GM23338 (cell line): ENCODE measurements at regions not wholly inside any gene's neighbourhood (a gene's known extent, or its start where the extent isn't known, plus 50 kb on each side); places are given as distances from the start of the nearest gene placed in this dataset.
"Not testable (repeated sequence)": the region's sequence is repeated elsewhere in the genome, so short reads cannot be mapped to it uniquely, and the experiment has no call there.

Experiments used
- ATAC-seq: fragments of 200-7000 bp; cut with Tn5 transposase; 3 replicates; pipeline ENCODE4 v1.9.1; 2020
- DNase-seq: peaks from one replicate; pipeline ENCODE4 v3.0.0-alpha.2; 2015; ENCODE audit warnings: low spot score
- H2AFZ ChIP-seq: fragments of 200-600 bp; sonication (generic); 2 replicates; pipeline ENCODE4 v1.8.0; 2016; ENCODE audit warnings: antibody characterized with exemption, mild to moderate bottlenecking, moderate library complexity
- H3F3A ChIP-seq: fragments of 200-600 bp; sonication (generic); replicated peaks from 2 replicates; pipeline ENCODE4 v1.8.0; 2017; ENCODE audit warnings: antibody characterized with exemption, mixed run types, low read depth
- H3K27ac ChIP-seq: fragments of 200-600 bp; sonication (generic); 2 replicates; pipeline ENCODE4 v1.6.1; 2016; ENCODE audit warnings: low read depth
- H3K27me3 ChIP-seq: fragments of 200-600 bp; sonication (generic); 2 replicates; pipeline ENCODE4 v1.8.0; 2016; ENCODE audit warnings: mild to moderate bottlenecking, mixed run types, moderate library complexity; ENCODE audit not compliant: insufficient read depth
- H3K36me3 ChIP-seq: fragments of 200-600 bp; sonication (generic); 2 replicates; pipeline ENCODE4 v1.8.0; 2016; ENCODE audit warnings: mild to moderate bottlenecking; ENCODE audit not compliant: insufficient read depth
- H3K4me1 ChIP-seq: fragments of 200-600 bp; sonication (generic); 2 replicates; pipeline ENCODE4 v1.8.0; 2016; ENCODE audit warnings: mild to moderate bottlenecking, moderate library complexity; ENCODE audit not compliant: insufficient read depth
- H3K4me2 ChIP-seq: fragments of 200-600 bp; sonication (generic); 2 replicates; pipeline ENCODE4 v1.7.1; 2017; ENCODE audit warnings: mixed run types
- H3K4me3 ChIP-seq: fragments of 200-600 bp; sonication (generic); 2 replicates; pipeline ENCODE4 v1.6.1; 2016; ENCODE audit warnings: mixed run types
- H3K79me2 ChIP-seq: fragments of 200-600 bp; sonication (generic); replicated peaks from 2 replicates; pipeline ENCODE4 v1.8.0; 2017; ENCODE audit warnings: mild to moderate bottlenecking; ENCODE audit not compliant: insufficient read depth
- H3K9me2 ChIP-seq: fragments of 200-600 bp; sonication (generic); 2 replicates; pipeline ENCODE4 v1.8.0; 2017; ENCODE audit not compliant: insufficient read depth
- H4K20me1 ChIP-seq: fragments of 200-600 bp; sonication (generic); replicated peaks from 2 replicates; pipeline ENCODE4 v1.8.0; 2017; ENCODE audit warnings: mild to moderate bottlenecking; ENCODE audit not compliant: insufficient read depth
- H3K27ac Mint-ChIP-seq: 2 replicates; pipeline ENCODE4 v1.8.0; 2020; ENCODE audit warnings: inconsistent platforms, mild to moderate bottlenecking, moderate library complexity, mixed read lengths
- H3K27me3 Mint-ChIP-seq: 3 replicates; pipeline ENCODE4 v1.8.0; 2022; ENCODE audit warnings: low read depth, mild to moderate bottlenecking, moderate library complexity, mixed read lengths, inconsistent platforms; ENCODE audit not compliant: insufficient read depth, poor library complexity
- H3K36me3 Mint-ChIP-seq: 3 replicates; pipeline ENCODE4 v1.8.0; 2021; ENCODE audit warnings: low read depth, mild to moderate bottlenecking, inconsistent platforms, moderate library complexity, mixed read lengths
- H3K4me1 Mint-ChIP-seq: 3 replicates; pipeline ENCODE4 v1.8.0; 2020; ENCODE audit warnings: mild to moderate bottlenecking, inconsistent platforms, mixed read lengths
- H3K4me3 Mint-ChIP-seq: 3 replicates; pipeline ENCODE4 v1.8.0; 2021; ENCODE audit warnings: moderate library complexity, mild to moderate bottlenecking, inconsistent platforms, mixed read lengths
- H3K9me3 Mint-ChIP-seq: 3 replicates; pipeline ENCODE4 v1.8.0; 2020; ENCODE audit warnings: moderate library complexity, mild to moderate bottlenecking, inconsistent platforms, mixed read lengths
- CREB1 ChIP-seq: fragments of 250-450 bp; sonication (Bioruptor Pico); IDR thresholded peaks from 2 replicates; pipeline ENCODE4 v1.5.0; 2020; ENCODE audit warnings: low read depth, mild to moderate bottlenecking, moderate library complexity
- EZH2 ChIP-seq: fragments of 200-600 bp; sonication (generic); IDR thresholded peaks from one replicate; pipeline ENCODE4 v1.8.0; 2017; ENCODE audit warnings: antibody characterized with exemption, mild to moderate bottlenecking, low read depth; ENCODE audit not compliant: unreplicated experiment
- EZH2phosphoT487 ChIP-seq: fragments of 200-600 bp; sonication (generic); IDR thresholded peaks from one replicate; pipeline ENCODE4 v1.8.1; 2018; ENCODE audit warnings: antibody characterized with exemption; ENCODE audit not compliant: unreplicated experiment
- JUNB ChIP-seq: IDR thresholded peaks from one replicate; pipeline ENCODE4 v1.6.1; 2016; ENCODE audit warnings: antibody characterized with exemption; ENCODE audit not compliant: unreplicated experiment
- NANOG ChIP-seq: IDR thresholded peaks from 2 replicates; pipeline ENCODE4 v1.6.1; 2016; ENCODE audit warnings: antibody characterized with exemption, borderline replicate concordance
- STAT1 ChIP-seq: IDR thresholded peaks from one replicate; pipeline ENCODE4 v1.6.1; 2016; ENCODE audit warnings: antibody characterized with exemption; ENCODE audit not compliant: unreplicated experiment
- ZNF114 ChIP-seq: fragments of 250-450 bp; sonication (Bioruptor Pico); IDR thresholded peaks from 2 replicates; pipeline ENCODE4 v1.5.0; 2020; ENCODE audit warnings: mild to moderate bottlenecking, moderate library complexity
- ZNF331 ChIP-seq: fragments of 250-450 bp; sonication (Bioruptor Pico); IDR thresholded peaks from 2 replicates; pipeline ENCODE4 v1.5.0; 2020; ENCODE audit warnings: low read depth, mild to moderate bottlenecking, moderate library complexity
- TF ChIP-seq, protein P1 (sequence below): IDR thresholded peaks from one replicate; pipeline ENCODE4 v1.6.1; 2018; ENCODE audit warnings: antibody characterized with exemption; ENCODE audit not compliant: unreplicated experiment
- TF ChIP-seq, protein P2 (sequence below), 2 experiments: fragments of 200-600 bp in 1 of 2; sonication (generic) in 1 of 2; conservative IDR thresholded peaks; 2 replicates each; pipeline versions ENCODE4 v1.5.1 to v1.6.1; 2016 to 2017; ENCODE audit warnings: antibody characterized with exemption in 2 of 2, low read depth in 2 of 2, mild to moderate bottlenecking in 2 of 2, moderate library complexity in 1 of 2

DNA sequence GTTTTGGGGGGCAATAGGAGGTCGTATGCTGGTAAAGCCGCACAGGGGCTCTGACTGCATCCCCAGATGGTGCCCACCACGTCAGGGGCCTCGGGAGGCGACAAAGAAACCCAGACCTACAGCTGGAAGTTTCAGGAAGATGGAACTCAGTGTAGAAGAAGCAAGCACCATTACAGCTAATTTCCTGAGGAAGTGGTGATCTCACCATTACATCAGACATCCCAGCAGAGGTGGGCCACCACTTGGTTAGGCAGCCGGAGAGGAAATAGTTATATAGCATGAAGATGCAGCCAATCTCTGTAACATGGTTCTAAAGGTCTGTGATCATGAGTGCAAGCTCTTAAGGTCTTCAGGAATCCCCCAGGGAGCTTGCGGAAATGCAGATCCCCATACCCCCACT lies 127.3 kb upstream of the PCBD1 start (continued):
- TF ChIP-seq ZNF114 (CRISPR knock-in tag) (no peak), STAT1 (no peak), NANOG (no peak), JUNB (no peak), EZH2phosphoT487 (no peak), CREB1 (CRISPR knock-in tag) (no peak), EZH2 (no peak)
- TF ChIP-seq, protein P1, sequence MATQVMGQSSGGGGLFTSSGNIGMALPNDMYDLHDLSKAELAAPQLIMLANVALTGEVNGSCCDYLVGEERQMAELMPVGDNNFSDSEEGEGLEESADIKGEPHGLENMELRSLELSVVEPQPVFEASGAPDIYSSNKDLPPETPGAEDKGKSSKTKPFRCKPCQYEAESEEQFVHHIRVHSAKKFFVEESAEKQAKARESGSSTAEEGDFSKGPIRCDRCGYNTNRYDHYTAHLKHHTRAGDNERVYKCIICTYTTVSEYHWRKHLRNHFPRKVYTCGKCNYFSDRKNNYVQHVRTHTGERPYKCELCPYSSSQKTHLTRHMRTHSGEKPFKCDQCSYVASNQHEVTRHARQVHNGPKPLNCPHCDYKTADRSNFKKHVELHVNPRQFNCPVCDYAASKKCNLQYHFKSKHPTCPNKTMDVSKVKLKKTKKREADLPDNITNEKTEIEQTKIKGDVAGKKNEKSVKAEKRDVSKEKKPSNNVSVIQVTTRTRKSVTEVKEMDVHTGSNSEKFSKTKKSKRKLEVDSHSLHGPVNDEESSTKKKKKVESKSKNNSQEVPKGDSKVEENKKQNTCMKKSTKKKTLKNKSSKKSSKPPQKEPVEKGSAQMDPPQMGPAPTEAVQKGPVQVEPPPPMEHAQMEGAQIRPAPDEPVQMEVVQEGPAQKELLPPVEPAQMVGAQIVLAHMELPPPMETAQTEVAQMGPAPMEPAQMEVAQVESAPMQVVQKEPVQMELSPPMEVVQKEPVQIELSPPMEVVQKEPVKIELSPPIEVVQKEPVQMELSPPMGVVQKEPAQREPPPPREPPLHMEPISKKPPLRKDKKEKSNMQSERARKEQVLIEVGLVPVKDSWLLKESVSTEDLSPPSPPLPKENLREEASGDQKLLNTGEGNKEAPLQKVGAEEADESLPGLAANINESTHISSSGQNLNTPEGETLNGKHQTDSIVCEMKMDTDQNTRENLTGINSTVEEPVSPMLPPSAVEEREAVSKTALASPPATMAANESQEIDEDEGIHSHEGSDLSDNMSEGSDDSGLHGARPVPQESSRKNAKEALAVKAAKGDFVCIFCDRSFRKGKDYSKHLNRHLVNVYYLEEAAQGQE, result no peak

DNA sequence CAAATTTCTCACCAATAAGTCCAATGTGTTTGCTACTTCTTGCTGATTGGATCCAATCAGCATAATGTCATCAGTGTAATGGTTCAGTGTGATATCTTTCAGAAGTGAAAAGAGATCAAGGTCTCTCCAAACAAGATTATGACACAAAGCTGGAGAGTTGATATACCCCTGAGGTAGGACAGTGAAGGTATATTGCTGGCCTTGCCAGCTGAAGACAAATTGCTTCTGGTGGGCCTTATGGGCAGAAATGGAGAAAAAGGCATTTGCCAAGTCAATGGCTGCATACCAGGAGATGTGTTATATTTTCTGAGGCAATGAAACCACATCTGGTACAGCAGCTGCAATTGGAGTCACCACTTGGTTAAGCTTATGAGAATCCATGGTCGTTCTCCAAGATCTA lies 131.7 kb upstream of the PCBD1 start:
- H2AFZ ChIP-seq, H3K27ac ChIP-seq, H4K20me1 ChIP-seq, H3K4me2 ChIP-seq, H3K27ac Mint-ChIP-seq, H3K27me3 ChIP-seq, H3K4me3 ChIP-seq, H3K79me2 ChIP-seq, H3K4me1 ChIP-seq, H3K4me3 Mint-ChIP-seq, H3F3A ChIP-seq, H3K27me3 Mint-ChIP-seq, ATAC-seq, H3K9me2 ChIP-seq, H3K4me1 Mint-ChIP-seq, H3K36me3 ChIP-seq, DNase-seq, H3K36me3 Mint-ChIP-seq: not testable (repeated sequence)
- peaks cover 13% of the 10 kb centered on the region for H3K9me3 Mint-ChIP-seq

DNA sequence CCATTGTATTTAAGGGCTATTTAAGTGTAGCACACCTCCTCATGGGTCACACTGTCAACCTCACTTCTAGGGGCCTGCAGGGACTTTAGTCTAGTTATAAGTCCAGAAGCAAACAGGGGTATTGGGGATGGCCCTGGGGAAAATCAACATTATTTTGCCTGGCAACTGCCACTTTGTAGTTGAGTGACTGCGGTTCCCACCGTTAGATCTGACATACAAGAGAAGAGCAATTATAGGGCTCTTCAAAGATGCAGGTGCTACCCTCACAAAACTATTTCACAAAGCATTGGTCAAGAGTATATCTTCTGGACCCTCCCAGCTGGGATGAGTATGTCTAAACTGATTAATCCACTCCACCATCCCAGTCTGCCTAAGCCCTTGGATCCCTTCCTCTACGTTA lies 133.0 kb upstream of the PCBD1 start:
- no peak for ATAC-seq
- Histone ChIP-seq H4K20me1 (no peaks in the 10 kb centered on the region), H3K36me3 (no peaks in the 10 kb centered on the region), H3K9me2 (no peaks in the 10 kb centered on the region), H2AFZ (no peak overlapping the region), H3F3A (no peaks in the 10 kb centered on the region), H3K27me3 (no peaks in the 10 kb centered on the region), H3K27ac (no peak overlapping the region), H3K4me1 (no peaks in the 10 kb centered on the region), H3K4me2 (no peak overlapping the region), H3K79me2 (no peaks in the 10 kb centered on the region), H3K4me3 (no peak overlapping the region)
- Mint-ChIP-seq H3K27ac (no peak overlapping the region), H3K4me1 (no peaks in the 10 kb centered on the region), H3K9me3 (peaks cover 13% of the 10 kb centered on the region), H3K4me3 (no peak overlapping the region), H3K36me3 (no peaks in the 10 kb centered on the region; the same call in 2 of the 3 replicates), H3K27me3 (peaks cover 5% of the 10 kb centered on the region)
- DNase-seq, result no peak
- TF ChIP-seq ZNF114 (CRISPR knock-in tag) (no peak), JUNB (no peak), ZNF331 (no peak)
- TF ChIP-seq, protein P2, sequence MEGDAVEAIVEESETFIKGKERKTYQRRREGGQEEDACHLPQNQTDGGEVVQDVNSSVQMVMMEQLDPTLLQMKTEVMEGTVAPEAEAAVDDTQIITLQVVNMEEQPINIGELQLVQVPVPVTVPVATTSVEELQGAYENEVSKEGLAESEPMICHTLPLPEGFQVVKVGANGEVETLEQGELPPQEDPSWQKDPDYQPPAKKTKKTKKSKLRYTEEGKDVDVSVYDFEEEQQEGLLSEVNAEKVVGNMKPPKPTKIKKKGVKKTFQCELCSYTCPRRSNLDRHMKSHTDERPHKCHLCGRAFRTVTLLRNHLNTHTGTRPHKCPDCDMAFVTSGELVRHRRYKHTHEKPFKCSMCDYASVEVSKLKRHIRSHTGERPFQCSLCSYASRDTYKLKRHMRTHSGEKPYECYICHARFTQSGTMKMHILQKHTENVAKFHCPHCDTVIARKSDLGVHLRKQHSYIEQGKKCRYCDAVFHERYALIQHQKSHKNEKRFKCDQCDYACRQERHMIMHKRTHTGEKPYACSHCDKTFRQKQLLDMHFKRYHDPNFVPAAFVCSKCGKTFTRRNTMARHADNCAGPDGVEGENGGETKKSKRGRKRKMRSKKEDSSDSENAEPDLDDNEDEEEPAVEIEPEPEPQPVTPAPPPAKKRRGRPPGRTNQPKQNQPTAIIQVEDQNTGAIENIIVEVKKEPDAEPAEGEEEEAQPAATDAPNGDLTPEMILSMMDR (conservative IDR thresholded peaks at IDR 0.05; ENCODE audit: low read depth in 2 of 2), result no peak
